HEK293 (cell line): ENCODE measurements at regions not wholly inside any gene's neighbourhood (a gene's known extent, or its start where the extent isn't known, plus 50 kb on each side); places are given as distances from the start of the nearest gene placed in this dataset.
"Not testable (repeated sequence)": the region's sequence is repeated elsewhere in the genome, so short reads cannot be mapped to it uniquely, and the experiment has no call there.

Experiments used
- CTCF ChIA-PET: fragments of 350-600 bp; formaldehyde crosslinking; extraction: SDS; loops from one replicate; lab custom pipeline; 2021; ENCODE audit warnings: antibody characterized with exemption; lab: Yijun Ruan, JAX
- POLR2A ChIA-PET: fragments of 300-600 bp; formaldehyde crosslinking; extraction: SDS; loops from one replicate; lab custom pipeline; 2020; ENCODE audit warnings: antibody characterized with exemption, inconsistent platforms; lab: Yijun Ruan, JAX
- H3K27ac ChIP-seq: fragments of 200-500 bp; sonication (Bioruptor generic); 2 replicates; pipeline ENCODE4 v1.5.1; 2014; ENCODE audit warnings: low read depth, low read length, control low read depth, inconsistent platforms; ENCODE audit errors: extremely low read depth
- H3K36me3 ChIP-seq, 2 experiments: fragments of 200-500 bp in 1 of 2; sonication (Bioruptor generic) in 1 of 2; 1 replicate in 1 of 2; 2 replicates in 1 of 2; pipeline ENCODE4 v1.5.1; 2014 to 2017; ENCODE audit warnings: inconsistent platforms in 2 of 2, low read length in 2 of 2; ENCODE audit not compliant: control insufficient read depth in 2 of 2, insufficient read depth in 1 of 2
- H3K4me1 ChIP-seq: fragments of 200-500 bp; sonication (Bioruptor generic); 2 replicates; pipeline ENCODE4 v1.5.1; 2014; ENCODE audit warnings: mild to moderate bottlenecking, low read length, inconsistent platforms; ENCODE audit not compliant: control insufficient read depth, insufficient read depth
- H3K4me3 ChIP-seq: 2 replicates; pipeline ENCODE4 v1.5.1; 2011; ENCODE audit warnings: low read depth, mild to moderate bottlenecking, control low read depth, low read length, moderate library complexity
- H3K9me3 ChIP-seq: fragments of 200-500 bp; sonication (Bioruptor generic); 2 replicates; pipeline ENCODE4 v1.5.1; 2014; ENCODE audit warnings: low read depth, low read length, inconsistent platforms; ENCODE audit not compliant: control insufficient read depth, insufficient read depth
- GLI4 ChIP-seq: fragments of 450-650 bp; formaldehyde crosslinking; IDR thresholded peaks from 2 replicates; pipeline ENCODE4 v1.5.1; 2016; ENCODE audit warnings: missing biosample characterization, missing genetic modification characterization
- MZF1 ChIP-seq: fragments of 450-650 bp; formaldehyde crosslinking; IDR thresholded peaks from 2 replicates; pipeline ENCODE4 v1.5.1; 2017; ENCODE audit warnings: missing biosample characterization, missing genetic modification characterization, borderline replicate concordance
- OSR2 ChIP-seq: fragments of 450-650 bp; formaldehyde crosslinking; IDR thresholded peaks from 2 replicates; pipeline ENCODE4 v1.5.1; 2016; ENCODE audit warnings: missing biosample characterization, missing genetic modification characterization
- SCRT2 ChIP-seq: fragments of 450-650 bp; formaldehyde crosslinking; IDR thresholded peaks from 2 replicates; pipeline ENCODE4 v1.5.1; 2016; ENCODE audit warnings: missing biosample characterization, missing genetic modification characterization
- SP7 ChIP-seq: fragments of 450-650 bp; formaldehyde crosslinking; IDR thresholded peaks from 2 replicates; pipeline ENCODE4 v1.5.1; 2016; ENCODE audit warnings: missing biosample characterization, missing genetic modification characterization
- TCF7L2 ChIP-seq: IDR thresholded peaks from 2 replicates; pipeline ENCODE4 v1.6.1; 2011; ENCODE audit warnings: low read depth, mild to moderate bottlenecking, inconsistent platforms, low read length, moderate library complexity, borderline replicate concordance
- ZBTB17 ChIP-seq: fragments of 450-650 bp; formaldehyde crosslinking; IDR thresholded peaks from 2 replicates; pipeline ENCODE4 v1.5.1; 2016; ENCODE audit warnings: missing biosample characterization, missing genetic modification characterization
- ZIC2 ChIP-seq: fragments of 450-650 bp; formaldehyde crosslinking; IDR thresholded peaks from 2 replicates; pipeline ENCODE4 v1.5.1; 2016; ENCODE audit warnings: missing biosample characterization, missing genetic modification characterization
- ZNF221 ChIP-seq: fragments of 450-650 bp; formaldehyde crosslinking; IDR thresholded peaks from 2 replicates; pipeline ENCODE4 v1.5.1; 2017; ENCODE audit warnings: missing biosample characterization, missing genetic modification characterization, borderline replicate concordance
- ZNF23 ChIP-seq: fragments of 450-650 bp; formaldehyde crosslinking; IDR thresholded peaks from 2 replicates; pipeline ENCODE4 v1.5.1; 2016; ENCODE audit warnings: missing biosample characterization, missing genetic modification characterization, borderline replicate concordance
- ZNF274 ChIP-seq, 2 experiments: fragments of 200-500 bp in 1 of 2; fragments of 450-650 bp in 1 of 2; sonication (Bioruptor generic) in 1 of 2; formaldehyde crosslinking in 1 of 2; IDR thresholded peaks; 2 replicates each; pipeline versions ENCODE4 v1.5.1 to v1.6.1; 2014 to 2016; ENCODE audit warnings: borderline replicate concordance in 1 of 2, inconsistent platforms in 1 of 2, low read length in 1 of 2, missing biosample characterization in 1 of 2, missing genetic modification characterization in 1 of 2
- ZNF280D ChIP-seq: fragments of 450-650 bp; formaldehyde crosslinking; IDR thresholded peaks from 2 replicates; pipeline ENCODE4 v1.5.1; 2016; ENCODE audit warnings: missing biosample characterization, missing genetic modification characterization
- ZNF37A ChIP-seq: fragments of 450-650 bp; IDR thresholded peaks from 2 replicates; pipeline ENCODE4 v1.5.1; 2018; ENCODE audit warnings: missing biosample characterization, missing genetic modification characterization
- ZNF426 ChIP-seq: fragments of 450-650 bp; formaldehyde crosslinking; IDR thresholded peaks from 2 replicates; pipeline ENCODE4 v1.5.1; 2017; ENCODE audit warnings: missing biosample characterization, missing genetic modification characterization, mild to moderate bottlenecking, inconsistent platforms, moderate library complexity
- ZNF433 ChIP-seq: fragments of 450-650 bp; formaldehyde crosslinking; IDR thresholded peaks from 2 replicates; pipeline ENCODE4 v1.5.1; 2016; ENCODE audit warnings: missing biosample characterization, missing genetic modification characterization, low read depth
- ZNF501 ChIP-seq: fragments of 450-650 bp; formaldehyde crosslinking; IDR thresholded peaks from 2 replicates; pipeline ENCODE4 v1.5.1; 2016; ENCODE audit warnings: missing biosample characterization, missing genetic modification characterization
- ZNF677 ChIP-seq: fragments of 450-650 bp; IDR thresholded peaks from 2 replicates; pipeline ENCODE4 v1.5.0; 2018; ENCODE audit warnings: missing biosample characterization, mild to moderate bottlenecking, missing genetic modification characterization, moderate library complexity
- ZNF704 ChIP-seq: fragments of 450-650 bp; formaldehyde crosslinking; IDR thresholded peaks from 2 replicates; pipeline ENCODE4 v1.5.1; 2016; ENCODE audit warnings: missing biosample characterization, missing genetic modification characterization
- ZNF768 ChIP-seq: fragments of 450-650 bp; formaldehyde crosslinking; IDR thresholded peaks from 2 replicates; pipeline ENCODE4 v1.5.1; 2018; ENCODE audit warnings: missing biosample characterization, mild to moderate bottlenecking, missing genetic modification characterization
- ZNF777 ChIP-seq: fragments of 450-650 bp; formaldehyde crosslinking; IDR thresholded peaks from 2 replicates; pipeline ENCODE4 v1.5.1; 2017; ENCODE audit warnings: missing biosample characterization, missing genetic modification characterization, borderline replicate concordance
- ZNF830 ChIP-seq: fragments of 450-650 bp; IDR thresholded peaks from 2 replicates; pipeline ENCODE4 v1.5.0; 2018; ENCODE audit warnings: missing biosample characterization, missing genetic modification characterization, low read depth, mild to moderate bottlenecking, moderate library complexity
- ZSCAN16 ChIP-seq: fragments of 450-650 bp; formaldehyde crosslinking; IDR thresholded peaks from 2 replicates; pipeline ENCODE4 v1.5.1; 2016; ENCODE audit warnings: missing biosample characterization, missing genetic modification characterization
- ZXDB ChIP-seq: fragments of 450-650 bp; formaldehyde crosslinking; IDR thresholded peaks from 2 replicates; pipeline ENCODE4 v1.5.1; 2016; ENCODE audit warnings: missing biosample characterization, missing genetic modification characterization
- TF ChIP-seq, protein P1 (sequence below): fragments of 450-650 bp; formaldehyde crosslinking; IDR thresholded peaks from 2 replicates; pipeline ENCODE4 v1.5.1; 2016; ENCODE audit warnings: missing biosample characterization, missing genetic modification characterization

GRCh38 chr6:156191895-156192294, 585.3 kb upstream of the ARID1B start (continued):
- TF ChIP-seq ZNF426 (no peak), SCRT2 (tag by site-specific recombination) (no peak), ZSCAN16 (tag by site-specific recombination) (no peak), ZIC2 (tag by site-specific recombination) (no peak), ZNF37A (no peak)

DNA sequence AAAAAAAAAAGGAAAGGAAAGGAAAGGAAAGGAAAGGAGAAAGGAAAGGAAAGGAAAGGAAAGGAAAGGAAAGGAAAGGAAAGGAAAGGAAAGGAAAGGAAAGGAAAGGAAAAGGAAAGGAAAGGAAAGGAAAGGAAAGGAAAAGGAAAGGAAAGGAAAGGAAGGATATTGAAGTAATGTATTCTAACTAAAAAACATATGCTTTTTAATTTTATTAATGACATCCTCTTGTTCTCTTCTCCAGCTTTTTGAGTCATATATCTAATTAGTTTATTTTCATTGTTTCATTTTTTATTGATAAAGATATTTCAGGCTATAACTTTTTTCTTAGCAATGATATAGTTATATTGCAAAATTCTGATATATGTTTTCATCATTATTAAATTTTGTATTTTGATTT, 585.8 kb upstream of the ARID1B start:
- CTCF ChIA-PET, result interaction anchor here (0.6 kb wide), 1 partner anchor 87 kb away, joined by 3 read pairs; no protein-coding TSS in a partner anchor
- POLR2A ChIA-PET, H3K4me1 ChIP-seq: not testable (repeated sequence)

GRCh38 chr6:156190270-156190669, 586.9 kb upstream of the ARID1B start:
- Histone ChIP-seq H3K36me3 (no peaks in the 10 kb centered on the region), H3K27ac (no peak overlapping the region), H3K9me3 (no peaks in the 10 kb centered on the region), H3K4me1 (no peaks in the 10 kb centered on the region), H3K4me3 (no peak overlapping the region)
- CTCF ChIA-PET, result no interaction called here
- TF ChIP-seq ZBTB17, result no peak
- TF ChIP-seq ZNF274 (IDR thresholded peaks at IDR 0.05; ENCODE audit: low read length), result no peak
- TF ChIP-seq ZNF274 (tag by site-specific recombination; IDR thresholded peaks at IDR 0.05; ENCODE audit: borderline replicate concordance), result no peak
- TF ChIP-seq, protein P1, sequence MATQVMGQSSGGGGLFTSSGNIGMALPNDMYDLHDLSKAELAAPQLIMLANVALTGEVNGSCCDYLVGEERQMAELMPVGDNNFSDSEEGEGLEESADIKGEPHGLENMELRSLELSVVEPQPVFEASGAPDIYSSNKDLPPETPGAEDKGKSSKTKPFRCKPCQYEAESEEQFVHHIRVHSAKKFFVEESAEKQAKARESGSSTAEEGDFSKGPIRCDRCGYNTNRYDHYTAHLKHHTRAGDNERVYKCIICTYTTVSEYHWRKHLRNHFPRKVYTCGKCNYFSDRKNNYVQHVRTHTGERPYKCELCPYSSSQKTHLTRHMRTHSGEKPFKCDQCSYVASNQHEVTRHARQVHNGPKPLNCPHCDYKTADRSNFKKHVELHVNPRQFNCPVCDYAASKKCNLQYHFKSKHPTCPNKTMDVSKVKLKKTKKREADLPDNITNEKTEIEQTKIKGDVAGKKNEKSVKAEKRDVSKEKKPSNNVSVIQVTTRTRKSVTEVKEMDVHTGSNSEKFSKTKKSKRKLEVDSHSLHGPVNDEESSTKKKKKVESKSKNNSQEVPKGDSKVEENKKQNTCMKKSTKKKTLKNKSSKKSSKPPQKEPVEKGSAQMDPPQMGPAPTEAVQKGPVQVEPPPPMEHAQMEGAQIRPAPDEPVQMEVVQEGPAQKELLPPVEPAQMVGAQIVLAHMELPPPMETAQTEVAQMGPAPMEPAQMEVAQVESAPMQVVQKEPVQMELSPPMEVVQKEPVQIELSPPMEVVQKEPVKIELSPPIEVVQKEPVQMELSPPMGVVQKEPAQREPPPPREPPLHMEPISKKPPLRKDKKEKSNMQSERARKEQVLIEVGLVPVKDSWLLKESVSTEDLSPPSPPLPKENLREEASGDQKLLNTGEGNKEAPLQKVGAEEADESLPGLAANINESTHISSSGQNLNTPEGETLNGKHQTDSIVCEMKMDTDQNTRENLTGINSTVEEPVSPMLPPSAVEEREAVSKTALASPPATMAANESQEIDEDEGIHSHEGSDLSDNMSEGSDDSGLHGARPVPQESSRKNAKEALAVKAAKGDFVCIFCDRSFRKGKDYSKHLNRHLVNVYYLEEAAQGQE, result no peak
- no peak for TF ChIP-seq ZNF433 (tag by site-specific recombination)
- no peak for TF ChIP-seq GLI4
- no peak for TF ChIP-seq ZNF768 (tag by site-specific recombination)
- TF ChIP-seq OSR2 (tag by site-specific recombination), result no peak
- no peak for TF ChIP-seq ZNF221 (tag by site-specific recombination)
- TF ChIP-seq ZNF704 (tag by site-specific recombination), result no peak
- no peak for TF ChIP-seq ZNF501 (tag by site-specific recombination)
- no peak for TF ChIP-seq SP7
- TF ChIP-seq MZF1, result no peak
- TF ChIP-seq ZNF677 (tag by site-specific recombination), result no peak
- TF ChIP-seq ZNF777, result no peak
- TF ChIP-seq ZNF23 (tag by site-specific recombination), result no peak
- no peak for TF ChIP-seq TCF7L2
- TF ChIP-seq ZNF830 (tag by site-specific recombination), result no peak
- no peak for TF ChIP-seq ZXDB
- no peak for TF ChIP-seq ZNF280D
- POLR2A ChIA-PET, result no interaction called here

More for the DNA sequence above, 585.8 kb upstream of the ARID1B start:
- not testable (repeated sequence) for H3K36me3 ChIP-seq, H3K9me3 ChIP-seq, H3K4me3 ChIP-seq, H3K27ac ChIP-seq
